GM12873 (cell line): ENCODE measurements at regions not wholly inside any gene's neighbourhood (a gene's known extent, or its start where the extent isn't known, plus 50 kb on each side); places are given as distances from the start of the nearest gene placed in this dataset.

Experiments
- TF ChIP-seq, protein P1 (sequence below): IDR thresholded peaks from 2 replicates; pipeline ENCODE4 v1.5.1; 2012; ENCODE audit warnings: low read depth, mild to moderate bottlenecking, moderate library complexity, low read length, control low read depth; ENCODE audit not compliant: insufficient read depth; ENCODE audit errors: missing control alignments

DNA sequence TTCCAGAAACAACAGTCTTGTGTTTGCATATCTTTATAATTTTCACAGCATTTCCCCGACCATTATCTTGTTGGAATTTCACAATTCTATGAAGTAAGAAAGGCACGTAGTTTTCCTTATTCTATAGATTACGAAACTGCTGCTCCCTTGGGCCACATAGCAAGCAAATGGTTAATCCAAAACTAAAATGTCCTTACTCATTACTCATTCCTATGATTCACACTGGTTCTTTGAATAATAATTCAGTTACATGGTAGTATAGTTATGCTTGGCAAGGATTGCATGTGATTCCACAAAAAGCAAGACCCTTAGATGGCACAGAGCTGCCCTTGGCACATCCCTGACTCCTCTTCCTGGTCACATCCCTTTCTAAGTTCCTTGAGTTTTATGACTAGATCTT is 51.2 kb downstream of the OR13H1 start:
- TF ChIP-seq, protein P1, sequence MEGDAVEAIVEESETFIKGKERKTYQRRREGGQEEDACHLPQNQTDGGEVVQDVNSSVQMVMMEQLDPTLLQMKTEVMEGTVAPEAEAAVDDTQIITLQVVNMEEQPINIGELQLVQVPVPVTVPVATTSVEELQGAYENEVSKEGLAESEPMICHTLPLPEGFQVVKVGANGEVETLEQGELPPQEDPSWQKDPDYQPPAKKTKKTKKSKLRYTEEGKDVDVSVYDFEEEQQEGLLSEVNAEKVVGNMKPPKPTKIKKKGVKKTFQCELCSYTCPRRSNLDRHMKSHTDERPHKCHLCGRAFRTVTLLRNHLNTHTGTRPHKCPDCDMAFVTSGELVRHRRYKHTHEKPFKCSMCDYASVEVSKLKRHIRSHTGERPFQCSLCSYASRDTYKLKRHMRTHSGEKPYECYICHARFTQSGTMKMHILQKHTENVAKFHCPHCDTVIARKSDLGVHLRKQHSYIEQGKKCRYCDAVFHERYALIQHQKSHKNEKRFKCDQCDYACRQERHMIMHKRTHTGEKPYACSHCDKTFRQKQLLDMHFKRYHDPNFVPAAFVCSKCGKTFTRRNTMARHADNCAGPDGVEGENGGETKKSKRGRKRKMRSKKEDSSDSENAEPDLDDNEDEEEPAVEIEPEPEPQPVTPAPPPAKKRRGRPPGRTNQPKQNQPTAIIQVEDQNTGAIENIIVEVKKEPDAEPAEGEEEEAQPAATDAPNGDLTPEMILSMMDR = no peak

DNA sequence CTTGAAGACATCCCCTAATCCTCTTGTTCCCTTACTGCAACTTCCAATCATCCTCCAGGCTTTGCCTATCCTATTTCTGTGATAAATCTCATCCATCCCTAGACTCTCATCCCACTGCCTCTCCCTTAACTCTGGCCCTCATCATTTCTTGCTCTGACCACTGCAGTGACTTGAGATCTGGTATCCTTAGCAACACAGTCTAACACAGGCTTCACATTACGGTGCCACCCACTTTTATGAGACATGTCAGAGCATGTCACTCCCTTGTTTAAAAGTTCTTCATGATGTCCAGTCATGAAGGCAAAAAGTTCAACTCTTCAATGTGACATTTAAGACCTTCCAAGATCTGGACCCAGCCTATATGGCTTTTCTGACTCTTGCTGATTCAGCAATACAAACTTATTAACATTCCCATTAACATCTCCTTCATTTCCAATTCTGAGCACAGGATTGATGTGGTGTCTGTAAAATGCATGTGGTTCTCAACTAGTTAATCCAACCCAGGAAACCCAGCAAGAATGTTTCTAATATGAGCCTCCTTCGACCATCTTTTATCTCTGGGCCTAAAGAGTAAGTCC is 64.0 kb downstream of the OR13H1 start:
- TF ChIP-seq, protein P1 = no peak

DNA sequence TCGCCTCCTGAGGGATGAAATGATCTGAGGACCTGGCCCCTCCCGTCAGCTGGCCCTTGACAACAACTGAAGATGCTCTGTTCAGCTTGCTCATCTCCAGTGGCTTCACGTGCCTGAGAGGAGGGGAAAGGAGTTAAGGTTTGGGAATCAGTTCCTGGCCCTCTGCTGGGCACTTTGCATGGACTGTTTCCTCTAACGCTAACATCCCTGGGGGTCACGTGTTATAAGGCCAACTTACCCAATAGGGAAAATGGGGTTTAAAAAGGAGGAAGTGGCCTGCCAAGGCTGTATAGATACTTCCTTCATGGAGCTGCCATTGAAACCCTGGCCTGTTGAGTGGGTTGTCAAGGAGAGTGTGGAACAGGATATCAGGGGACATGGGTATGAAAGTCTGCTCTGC is 65.6 kb downstream of the OR13H1 start:
- TF ChIP-seq, protein P1 = no peak

DNA sequence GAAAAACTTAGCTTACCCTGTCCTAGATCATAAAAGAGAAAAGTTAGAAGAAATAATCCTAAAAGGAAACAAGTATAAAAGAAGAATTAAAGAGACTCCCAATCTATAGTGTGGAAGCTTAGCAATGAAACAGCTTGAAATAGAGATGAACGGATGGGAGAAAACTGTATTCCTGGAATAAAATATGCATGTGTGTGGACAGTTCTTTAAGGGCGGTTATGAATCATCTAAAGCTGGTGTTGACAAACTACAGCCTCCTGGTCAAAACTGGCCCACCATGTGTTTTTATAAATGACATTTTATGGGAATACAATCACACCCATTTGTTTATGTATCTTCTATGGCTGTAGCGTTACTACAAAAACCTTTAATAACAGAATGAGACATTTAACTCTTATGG is 69.4 kb downstream of the OR13H1 start:
- TF ChIP-seq, protein P1 = no peak

DNA sequence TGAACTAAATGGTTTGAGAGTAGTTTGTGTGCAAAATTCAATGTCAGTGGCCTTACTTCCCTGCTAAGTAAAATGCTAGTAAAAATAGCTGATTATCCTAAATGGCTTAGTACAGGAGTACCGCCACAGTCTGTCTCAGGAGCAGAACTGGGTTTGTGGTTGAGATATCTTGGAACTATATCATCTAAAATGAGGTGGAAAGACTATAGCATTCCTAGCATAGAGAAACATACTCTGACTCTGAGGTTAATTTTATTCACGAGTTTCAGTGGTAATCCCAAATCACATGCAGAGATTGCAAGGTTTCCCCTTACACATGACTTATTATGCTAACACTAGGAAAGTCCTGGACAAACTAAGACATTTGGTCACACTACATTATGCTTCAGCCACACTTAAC is 70.4 kb downstream of the OR13H1 start:
- TF ChIP-seq, protein P1 = no peak

DNA sequence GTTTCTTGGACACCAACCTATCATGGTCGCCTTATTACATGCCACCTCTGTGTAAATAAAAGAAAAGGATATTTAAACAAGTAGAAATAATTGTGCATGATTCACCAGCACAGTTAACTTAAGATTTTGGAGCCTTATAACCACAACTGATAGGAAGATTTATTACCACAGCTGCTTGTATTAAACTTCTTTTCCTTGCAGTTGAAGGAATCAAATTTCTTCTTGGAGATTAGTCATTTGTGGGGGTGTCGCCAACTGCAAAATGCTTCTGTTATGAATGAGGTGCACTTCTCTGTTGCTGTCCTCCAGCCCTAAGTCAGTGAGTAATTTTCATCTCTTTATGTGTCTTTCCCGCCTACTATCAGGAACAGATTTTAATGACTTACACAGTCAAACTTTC is 73.3 kb downstream of the OR13H1 start:
- TF ChIP-seq, protein P1 = no peak

DNA sequence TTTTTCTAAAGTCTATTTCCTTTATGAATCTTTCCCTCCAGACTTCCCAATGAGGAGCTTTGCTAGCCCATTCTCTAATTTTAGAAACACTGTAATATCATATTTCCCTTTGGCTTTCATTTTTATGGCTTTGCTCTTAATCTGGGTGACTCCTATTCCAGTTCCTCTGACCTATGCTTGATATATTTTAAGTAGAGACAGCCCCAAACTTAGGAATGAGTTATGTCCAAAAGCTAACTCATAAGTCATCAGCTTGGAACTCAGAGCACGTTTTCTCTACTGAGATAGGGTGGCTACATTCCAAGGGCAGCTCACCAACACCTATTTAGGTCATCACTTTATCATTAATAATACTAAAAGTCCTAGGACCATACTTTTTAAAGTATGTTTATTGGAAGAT is 77.8 kb downstream of the OR13H1 start:
- TF ChIP-seq, protein P1 = no peak
